IPS DF 4.7 (cell line): ENCODE measurements at regions not wholly inside any gene's neighbourhood (a gene's known extent, or its start where the extent isn't known, plus 50 kb on each side); places are given as distances from the start of the nearest gene placed in this dataset.
A peak's percentile ranks its signal among the peaks of the same experiment; 100 is the strongest.
"Not testable (repeated sequence)": the region's sequence is repeated elsewhere in the genome, so short reads cannot be mapped to it uniquely, and the experiment has no call there.

ENCODE experiments used
- DNase-seq: peaks from one replicate; pipeline ENCODE4 v3.0.0-alpha.2; 2013; ENCODE audit warnings: low spot score; ENCODE audit errors: extremely low read depth

GRCh38 chr4:81682492-81682891, 210.8 kb upstream of the RASGEF1B start:
- DNase-seq = no peak

DNA sequence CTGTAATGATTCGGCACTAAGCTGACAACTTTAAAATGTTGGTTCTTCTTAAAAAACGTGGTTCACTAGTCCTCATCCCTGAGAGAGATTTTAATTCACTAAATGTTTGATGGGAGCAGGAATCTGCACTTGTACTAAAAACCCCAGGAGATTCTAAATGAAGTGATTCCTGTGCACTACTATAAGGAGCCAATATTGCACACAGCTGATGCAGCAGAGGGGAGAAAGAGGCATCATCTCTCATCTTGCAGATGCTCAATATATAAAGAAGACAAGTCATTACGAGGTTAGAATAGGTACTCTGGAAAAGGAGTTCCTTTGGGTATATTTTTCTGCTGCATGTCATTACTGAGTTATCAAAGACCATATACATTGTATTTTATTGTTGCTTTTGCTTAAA, 207.6 kb upstream of the RASGEF1B start:
- no peak for DNase-seq

DNA sequence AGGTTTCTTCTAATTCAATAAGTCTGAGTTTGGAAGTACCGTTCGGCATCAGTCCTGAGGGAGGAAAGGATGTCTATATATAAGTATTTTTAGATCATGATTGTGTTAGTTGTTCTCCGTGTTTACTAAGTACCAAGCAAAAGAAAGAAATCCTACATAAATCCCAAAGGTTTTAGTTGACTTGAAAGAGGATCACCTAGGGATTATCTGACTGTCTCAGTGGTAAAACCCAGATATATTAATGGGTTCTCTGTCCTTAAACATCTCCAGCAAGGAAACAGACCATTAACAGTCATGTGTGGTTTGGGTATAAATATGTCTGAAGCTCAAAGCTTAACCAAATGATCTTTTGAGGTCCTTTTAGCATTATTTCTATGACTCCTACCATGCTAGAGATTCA, 207.1 kb upstream of the RASGEF1B start:
- no peak for DNase-seq

DNA sequence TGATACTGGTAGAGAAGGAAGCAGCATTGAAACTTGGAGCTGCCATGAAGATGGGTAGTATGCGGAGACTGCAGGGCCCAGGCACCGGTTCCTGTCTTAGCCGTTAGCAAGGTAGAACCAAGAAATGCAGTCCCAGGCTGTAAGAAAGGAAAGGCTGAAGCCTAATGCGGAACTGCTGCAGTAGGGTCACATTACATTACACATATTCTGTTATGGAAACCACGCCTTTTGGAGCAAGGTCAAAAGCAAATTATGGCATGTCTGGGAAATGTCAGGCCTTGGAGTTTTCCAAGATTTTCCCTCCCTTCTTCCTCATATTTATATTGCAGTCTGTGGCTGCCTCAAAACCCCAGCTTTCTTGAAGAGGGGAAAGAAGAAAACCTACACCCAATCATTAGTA, 204.8 kb upstream of the RASGEF1B start:
- no peak for DNase-seq

DNA sequence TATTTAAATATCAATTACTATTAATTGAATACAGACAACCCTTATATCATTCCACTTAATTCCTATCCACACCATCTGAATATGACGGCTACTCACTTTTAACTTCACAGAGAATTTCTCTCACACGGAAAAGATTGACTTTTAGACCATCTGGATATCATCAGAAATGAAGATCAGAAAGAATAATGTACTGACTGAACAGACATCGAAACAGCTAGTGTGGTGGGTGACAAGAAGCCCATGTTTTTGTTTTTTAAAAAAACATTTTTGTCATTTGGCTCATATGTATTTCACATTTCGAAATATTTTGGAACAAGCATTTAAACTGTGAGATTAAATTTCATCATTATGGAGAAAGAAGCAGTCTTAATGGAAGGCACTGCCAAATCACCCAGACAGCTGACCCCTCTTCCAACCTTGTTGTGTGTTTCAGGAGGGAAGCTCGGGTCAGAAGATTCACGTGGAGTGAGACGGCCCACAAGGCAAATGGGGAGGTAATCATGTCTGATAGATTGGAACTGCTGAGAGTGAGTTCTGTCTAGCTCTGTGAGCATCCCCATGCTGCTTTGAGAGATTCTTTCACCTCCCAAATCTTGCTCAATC, 204.2 kb upstream of the RASGEF1B start:
- DNase-seq = no peak

GRCh38 chr4:81673961-81674360, 202.3 kb upstream of the RASGEF1B start:
- no peak for DNase-seq

- DNase-seq = not testable (repeated sequence)
These were observed 196.6 kb upstream of the RASGEF1B start for GRCh38 chr4:81668328-81668727.

DNA sequence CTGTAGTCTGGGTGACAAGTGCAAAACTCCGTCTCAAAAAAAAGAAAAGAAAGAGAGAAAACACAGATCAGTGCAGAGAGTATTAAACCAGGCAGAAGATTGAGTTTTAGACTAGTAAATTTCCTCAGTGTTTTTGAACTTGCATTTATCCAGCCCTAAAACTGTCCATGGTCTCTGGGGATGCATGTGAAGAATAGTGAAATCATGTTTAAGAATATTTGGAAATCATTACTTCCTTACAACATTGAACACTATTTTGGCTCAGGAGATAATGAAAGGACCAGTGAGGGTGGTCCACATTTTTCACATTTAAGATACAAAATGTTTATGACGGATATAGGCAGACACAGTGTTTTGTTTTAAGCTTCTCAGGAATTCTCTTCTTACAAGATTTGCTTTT, 195.8 kb upstream of the RASGEF1B start:
- DNase-seq = no peak

DNA sequence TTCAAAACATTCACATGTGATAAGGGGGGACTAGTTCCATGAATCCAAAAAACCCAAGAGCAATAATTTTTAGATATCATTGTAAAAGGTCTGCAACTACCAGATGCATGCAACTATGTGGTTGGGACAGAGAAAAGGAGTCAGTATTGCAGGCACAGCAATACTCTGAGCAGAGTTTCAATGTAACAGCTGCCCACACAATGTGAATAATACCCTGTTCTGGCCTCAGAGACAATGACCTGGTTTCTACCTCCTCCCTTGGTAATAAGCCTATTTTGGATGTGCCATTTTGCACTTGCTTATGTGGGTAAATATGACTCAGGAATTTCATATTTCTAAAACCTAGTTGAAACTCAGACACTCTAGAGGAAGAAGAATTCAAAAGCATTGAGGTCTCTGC, 194.8 kb upstream of the RASGEF1B start:
- no peak for DNase-seq

- no peak for DNase-seq
These were observed 193.9 kb upstream of the RASGEF1B start for GRCh38 chr4:81665649-81666048.

GRCh38 chr4:81665045-81665444, 193.3 kb upstream of the RASGEF1B start:
- DNase-seq = no peak

DNA sequence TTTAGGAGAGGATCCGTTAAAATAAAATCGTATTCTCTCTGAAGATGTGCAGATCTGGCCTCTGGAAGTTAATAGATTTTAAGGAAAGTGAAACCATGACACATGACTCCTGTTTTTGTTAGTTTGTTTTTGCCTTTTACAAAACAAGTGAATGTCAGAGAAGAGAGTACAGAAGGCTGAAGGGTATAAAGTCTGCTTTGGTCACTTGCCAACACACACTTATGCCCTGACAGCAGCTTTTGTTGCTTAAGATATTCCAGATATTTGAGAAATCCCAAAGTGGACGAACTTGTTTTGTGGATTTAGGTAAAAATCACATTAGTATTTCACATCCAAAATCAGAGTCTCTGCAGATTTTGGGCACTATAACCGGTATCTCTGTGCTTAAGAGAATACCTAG, 192.4 kb upstream of the RASGEF1B start:
- DNase-seq = no peak

GRCh38 chr4:81663368-81663767, 191.7 kb upstream of the RASGEF1B start:
- no peak for DNase-seq

DNA sequence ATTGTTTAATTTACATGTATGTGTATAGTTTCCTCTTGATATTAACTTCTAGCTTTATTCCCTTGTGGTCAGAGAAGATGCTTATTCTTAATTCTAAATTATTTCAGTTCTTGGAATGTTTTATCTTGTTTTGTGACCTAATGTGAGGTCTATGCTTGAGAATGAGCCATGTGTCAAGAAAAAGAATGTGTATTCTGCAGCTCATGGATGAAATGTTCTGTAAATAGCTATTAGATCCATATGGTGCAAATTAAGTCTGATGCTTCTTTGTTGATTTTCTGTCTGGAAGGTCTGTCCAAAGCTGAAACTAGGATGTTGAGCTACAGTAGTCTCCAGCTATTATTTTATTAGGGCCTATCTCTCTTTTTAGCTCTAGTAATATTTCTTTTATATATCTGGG, 187.3 kb upstream of the RASGEF1B start:
- DNase-seq = no peak

GRCh38 chr4:81652069-81652478, 180.4 kb upstream of the RASGEF1B start:
- no peak for DNase-seq

DNA sequence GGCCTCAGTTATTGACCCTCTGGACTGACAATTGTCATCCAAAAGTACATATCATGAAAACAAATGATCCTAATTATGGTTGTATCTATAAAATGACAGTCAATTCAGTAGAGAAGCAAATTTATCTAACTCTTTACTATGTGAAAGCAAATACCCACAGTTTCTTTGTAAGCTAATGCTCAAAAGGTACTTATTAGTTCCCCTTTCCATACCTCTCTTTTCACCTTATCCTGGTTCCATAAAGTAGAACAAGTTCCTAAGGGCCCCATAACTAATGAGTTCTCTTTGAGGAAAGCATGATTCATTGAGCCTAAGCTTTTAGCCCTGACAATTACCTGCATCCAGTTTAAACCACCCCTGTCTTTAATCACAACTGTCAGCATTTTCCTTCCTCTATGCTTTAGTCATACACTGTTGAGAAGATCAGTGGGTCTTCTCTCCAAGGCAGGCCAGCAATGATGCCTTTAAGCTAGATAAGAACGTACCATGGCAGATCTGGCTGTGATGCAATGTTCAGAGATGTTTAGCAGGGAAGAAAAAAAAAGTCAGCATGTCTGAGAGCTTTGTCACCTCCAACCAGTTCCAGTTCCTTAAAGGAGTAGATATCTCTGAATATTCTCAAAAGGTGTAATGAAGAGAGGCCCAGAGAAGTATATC, 179.7 kb upstream of the RASGEF1B start:
- DNase-seq = no peak

DNA sequence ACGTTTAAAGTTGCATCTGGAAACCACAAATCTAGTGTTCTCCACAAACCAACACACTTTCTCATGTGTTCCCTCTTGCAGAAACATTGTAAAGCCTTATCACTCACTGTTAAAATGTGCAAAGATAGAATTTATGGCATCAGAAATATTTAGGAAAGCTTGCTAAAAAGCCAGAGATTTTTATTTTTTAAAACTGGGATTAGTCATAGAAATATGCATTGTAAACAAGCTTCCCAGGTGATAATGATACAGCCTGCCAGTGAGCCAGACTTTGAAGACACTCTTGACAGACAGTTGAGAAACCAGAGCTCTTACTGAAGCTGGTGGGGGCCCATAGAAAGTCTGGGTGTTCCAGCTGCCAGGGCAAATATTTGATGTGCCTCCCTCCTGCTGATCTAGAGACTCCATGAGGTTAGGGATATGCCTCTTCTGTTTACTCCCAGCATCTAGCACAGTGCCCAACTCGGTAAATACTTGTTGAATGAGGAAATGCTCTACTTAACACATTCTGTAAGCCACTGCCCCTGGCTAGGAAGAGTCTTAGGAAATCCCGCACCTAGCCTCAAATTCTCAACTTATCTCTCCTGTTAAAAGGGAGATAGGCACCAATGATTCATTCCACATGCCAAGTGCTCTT, 179.0 kb upstream of the RASGEF1B start:
- DNase-seq = no peak

DNA sequence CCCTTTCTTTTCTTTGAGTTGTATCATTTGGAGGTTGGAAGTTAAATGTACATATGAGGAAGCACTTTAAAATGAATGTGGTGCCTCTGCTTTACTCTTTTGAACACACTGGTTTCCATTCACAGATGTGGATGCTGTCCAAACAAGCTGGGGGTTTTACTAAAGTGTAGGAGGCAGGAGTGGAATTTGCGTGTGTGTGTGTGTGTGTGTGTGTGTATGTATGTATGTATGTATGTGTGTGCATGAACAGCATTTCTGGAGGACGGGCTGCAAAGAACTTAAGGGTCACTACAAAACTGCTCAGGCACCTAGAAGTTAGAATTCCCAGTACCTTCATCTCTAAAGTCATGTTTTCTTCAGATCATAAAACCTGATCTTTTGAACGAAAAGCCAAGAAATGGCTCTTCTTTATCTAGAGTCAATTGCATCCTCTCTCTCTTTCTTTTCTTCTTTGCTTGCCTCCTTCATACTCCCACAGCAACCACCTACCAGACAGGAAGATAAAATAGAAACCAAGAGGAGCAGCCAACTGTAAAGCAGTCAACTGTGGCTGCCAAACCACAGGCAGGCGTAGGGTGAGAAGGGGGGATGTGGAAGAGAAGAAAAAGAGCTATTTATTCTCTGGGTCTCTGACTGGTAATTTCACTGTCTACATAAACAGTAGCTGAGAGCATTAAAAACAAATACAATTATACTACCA, 177.0 kb upstream of the RASGEF1B start:
- no peak for DNase-seq

DNA sequence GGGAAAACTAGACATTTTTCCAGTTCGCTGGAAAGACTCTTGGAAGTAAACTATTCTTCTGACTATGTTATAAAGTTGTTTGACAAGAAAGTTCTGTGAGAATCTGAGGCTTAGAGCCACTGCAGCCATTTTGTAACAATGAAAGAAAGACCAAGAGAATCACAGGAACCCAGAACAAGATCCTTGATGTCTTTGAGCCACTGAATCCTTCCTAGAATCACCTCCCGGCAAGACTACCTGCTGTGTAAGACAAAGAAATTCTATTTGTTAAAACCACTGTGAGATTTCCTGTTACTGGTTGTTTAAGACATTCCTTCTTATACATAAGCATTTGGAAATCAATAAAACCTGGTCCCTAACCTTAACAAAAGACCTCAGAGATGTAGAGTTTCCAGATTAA, 175.7 kb upstream of the RASGEF1B start:
- peak; percentile 94 for DNase-seq

GRCh38 chr4:81642543-81642942, 170.8 kb upstream of the RASGEF1B start:
- no peak for DNase-seq

- no peak for DNase-seq
These were observed 167.5 kb upstream of the RASGEF1B start for GRCh38 chr4:81639248-81639647.

GRCh38 chr4:81638698-81639097, 167.0 kb upstream of the RASGEF1B start:
- no peak for DNase-seq
